WTC11 (cell line): ENCODE measurements at regions not wholly inside any gene's neighbourhood (a gene's known extent, or its start where the extent isn't known, plus 50 kb on each side); places are given as distances from the start of the nearest gene placed in this dataset.

Experiments used
- AFF4 ChIP-seq: sonication (generic); formaldehyde crosslinking; IDR thresholded peaks from 2 replicates; pipeline ENCODE4 v1.8.1; 2023; ENCODE audit warnings: mild to moderate bottlenecking, missing genetic modification reagents, borderline replicate concordance
- CTCF ChIP-seq: fragments of 200-600 bp; IDR thresholded peaks from 2 replicates; pipeline ENCODE4 v1.8.0; 2022; ENCODE audit warnings: antibody characterized with exemption
- JUN ChIP-seq: sonication (generic); formaldehyde crosslinking; IDR thresholded peaks from 2 replicates; pipeline ENCODE4 v1.8.0; 2023; ENCODE audit warnings: mild to moderate bottlenecking, missing genetic modification reagents
- ZNF512 ChIP-seq: sonication (generic); formaldehyde crosslinking; IDR thresholded peaks from 2 replicates; pipeline ENCODE4 v1.8.1; 2022; ENCODE audit warnings: missing genetic modification reagents, borderline replicate concordance

- TF ChIP-seq CTCF (no peak), AFF4 (CRISPR knock-in tag) (no peak), ZNF512 (CRISPR knock-in tag) (no peak), JUN (no peak)
Measured at GRCh38 chr1:23616292-23616824, 57.1 kb upstream of the ID3 start.
